HepG2 (cell line): ENCODE measurements at regions not wholly inside any gene's neighbourhood (a gene's known extent, or its start where the extent isn't known, plus 50 kb on each side); places are given as distances from the start of the nearest gene placed in this dataset.

Source experiments
- ATAC-seq: fragments of 200-7000 bp; cut with Tn5 transposase; 3 replicates; pipeline ENCODE4 v1.9.1; 2020; ENCODE audit warnings: mild to moderate bottlenecking, moderate library complexity
- BruUV-seq: library from RNA; stranded (reverse); fragments of 400-500 nt; replicated peaks from 2 replicates; lab custom pipeline; 2021; lab: Mats Ljungman, UMichigan
- CTCF ChIA-PET: fragments of 300-600 bp; formaldehyde crosslinking; extraction: SDS; loops from one replicate; lab custom pipeline; 2021; ENCODE audit warnings: low total read pairs, inconsistent platforms, low intra/inter-chr PET ratio; lab: Yijun Ruan, JAX
- POLR2A ChIA-PET: fragments of 350-600 bp; sonication (Branson Sonifier 250); formaldehyde crosslinking; loops from one replicate; lab custom pipeline; 2020; ENCODE audit warnings: antibody characterized with exemption, inconsistent platforms; lab: Yijun Ruan, JAX
- DNase-seq: peaks from one replicate; pipeline ENCODE4 v3.0.0-alpha.2; 2015; ENCODE audit warnings: low spot score
- FAIRE-seq: peaks from 3 replicates; lab custom pipeline; 2011; peaks lifted over from hg19 to GRCh38; lab: Jason Lieb, UNC
- H2AFZ ChIP-seq: one replicate; pipeline ENCODE4 v1.6.1; 2011; ENCODE audit warnings: low read length, inconsistent platforms
- H3K27ac ChIP-seq: fragments of 300-600 bp; 3 replicates; pipeline ENCODE4 v1.8.0; 2011; ENCODE audit warnings: mixed run types, mild to moderate bottlenecking, mixed read lengths, low read length, inconsistent platforms; ENCODE audit not compliant: insufficient read depth; ENCODE audit errors: extremely low read length
- H3K27me3 ChIP-seq, 2 experiments: fragments of 200-600 bp in 1 of 2; 2 replicates in 1 of 2; 3 replicates in 1 of 2; pipeline versions ENCODE4 v1.6.0 to v1.8.0; 2011; ENCODE audit warnings: low read length in 2 of 2, mild to moderate bottlenecking in 2 of 2, moderate library complexity in 2 of 2, inconsistent platforms in 1 of 2; ENCODE audit not compliant: insufficient read depth in 2 of 2, control insufficient read depth in 1 of 2
- H3K36me3 ChIP-seq, 2 experiments: fragments of 200-600 bp in 1 of 2; replicated peaks in 1 of 2; 2 replicates in 1 of 2; 3 replicates in 1 of 2; pipeline versions ENCODE4 v1.5.1 to v1.8.0; 2011; ENCODE audit warnings: low read length in 2 of 2, inconsistent platforms in 1 of 2; ENCODE audit not compliant: insufficient read depth in 2 of 2, control insufficient read depth in 1 of 2
- H3K4me1 ChIP-seq: 2 replicates; pipeline ENCODE4 v1.5.1; 2012; ENCODE audit warnings: low read length, inconsistent platforms; ENCODE audit not compliant: insufficient read depth
- H3K4me2 ChIP-seq: 2 replicates; pipeline ENCODE4 v1.6.0; 2011; ENCODE audit warnings: low read depth, low read length, inconsistent platforms
- H3K4me3 ChIP-seq, 3 experiments: fragments of 200-600 bp in 1 of 3; sonication (generic), shearing (Covaris generic) in 1 of 3; replicated peaks in 1 of 3; 2 replicates each; pipeline ENCODE4 v1.5.1; 2011 to 2016; ENCODE audit warnings: low read length in 3 of 3, inconsistent platforms in 2 of 3, low read depth in 2 of 3, mild to moderate bottlenecking in 2 of 3, control low read depth in 1 of 3, mixed read lengths in 1 of 3; ENCODE audit not compliant: insufficient read depth in 1 of 3
- H3K79me2 ChIP-seq: one replicate; pipeline ENCODE4 v1.6.1; 2011; ENCODE audit warnings: low read length, inconsistent platforms; ENCODE audit not compliant: insufficient read depth
- H3K9ac ChIP-seq: 2 replicates; pipeline ENCODE4 v1.6.0; 2011; ENCODE audit warnings: mild to moderate bottlenecking, low read depth, low read length, inconsistent platforms; ENCODE audit not compliant: insufficient read depth
- H3K9me3 ChIP-seq: 2 replicates; pipeline ENCODE4 v1.5.1; 2012; ENCODE audit warnings: mild to moderate bottlenecking, low read length
- H4K20me1 ChIP-seq: 2 replicates; pipeline ENCODE4 v1.6.0; 2011; ENCODE audit warnings: inconsistent platforms, mild to moderate bottlenecking, low read length, moderate library complexity; ENCODE audit not compliant: insufficient read depth
- ARID5B ChIP-seq: IDR thresholded peaks from 2 replicates; pipeline ENCODE4 v1.4.0; 2020; ENCODE audit warnings: mild to moderate bottlenecking, missing genetic modification reagents
- NFKBIZ ChIP-seq: IDR thresholded peaks from 2 replicates; pipeline ENCODE4 v1.6.1; 2018; ENCODE audit warnings: missing genetic modification reagents, missing compliant biosample characterization
- PLSCR1 ChIP-seq: sonication (generic); formaldehyde crosslinking; IDR thresholded peaks from 2 replicates; pipeline ENCODE4 v1.5.0; 2020; ENCODE audit warnings: missing genetic modification reagents, mild to moderate bottlenecking, borderline replicate concordance
- ZNF274 ChIP-seq: sonication (generic); formaldehyde crosslinking; IDR thresholded peaks from 2 replicates; pipeline ENCODE4 v1.5.1; 2020; ENCODE audit warnings: mild to moderate bottlenecking, missing genetic modification reagents
- ZNF629 ChIP-seq: sonication (generic); formaldehyde crosslinking; conservative IDR thresholded peaks from 2 replicates; pipeline ENCODE4 v1.5.0; 2020; ENCODE audit warnings: missing genetic modification reagents
- WGBS: methylation state at CpG from one replicate; pipeline ENCODE4 v1.1.6; 2017; ENCODE audit warnings: low lambda C conversion rate; 5-methylcytosine and 5-hydroxymethylcytosine counted together
- in situ Hi-C: cut with HindIII; loops from 2 replicates; pipeline ENCODE4 v1.10.0; 2017; ENCODE audit warnings: low pct_unique_long_range_greater_than_20kb; ENCODE audit not compliant: extremely low pct_ligation_motif_present
- intact Hi-C: fragments of 100-400 bp; cut with micrococcal nuclease; formaldehyde crosslinking; loops from one replicate; pipeline ENCODE4 v1.10.0; 2022; ENCODE audit not compliant: unreplicated experiment

GRCh38 chr18:35789543-35789942 is 182.9 kb upstream of the RMP24 start:
- Histone ChIP-seq H3K27ac (no peak overlapping the region), H3K4me1 (no peaks in the 10 kb centered on the region), H3K9ac (no peak overlapping the region), H3K27me3 (no peaks in the 10 kb centered on the region), H3K79me2 (no peaks in the 10 kb centered on the region), H4K20me1 (no peaks in the 10 kb centered on the region), H3K4me3 (no peak overlapping the region), H3K36me3 (no peaks in the 10 kb centered on the region), H3K9me3 (no peaks in the 10 kb centered on the region), H2AFZ (no peak overlapping the region), H3K4me2 (no peak overlapping the region)
- no peak for FAIRE-seq
- BruUV-seq = no TSS peak
- ATAC-seq = no peak
- WGBS = 87% methylated on average over 2 of the region's 2 CpGs
- intact Hi-C loops = no loop called here
- DNase-seq = no peak
- in situ Hi-C loops = no loop called here
- TF ChIP-seq ZNF274 (CRISPR knock-in tag) = no peak
- POLR2A ChIA-PET = no interaction called here
- CTCF ChIA-PET = no interaction called here

GRCh38 chr18:35797948-35798347 is 174.5 kb upstream of the RMP24 start:
- Histone ChIP-seq H3K9ac (no peak overlapping the region), H4K20me1 (no peaks in the 10 kb centered on the region), H3K4me1 (no peaks in the 10 kb centered on the region), H3K4me2 (no peak overlapping the region), H3K79me2 (no peaks in the 10 kb centered on the region), H3K4me3 (no peak overlapping the region), H2AFZ (no peak overlapping the region), H3K9me3 (no peaks in the 10 kb centered on the region), H3K27ac (no peak overlapping the region), H3K36me3 (no peaks in the 10 kb centered on the region), H3K27me3 (no peaks in the 10 kb centered on the region)
- WGBS = 0% methylated on average over 1 of the region's 1 CpG
- intact Hi-C loops (no loop called here), in situ Hi-C loops (no loop called here)
- DNase-seq = no peak
- BruUV-seq = no TSS peak
- ChIA-PET CTCF (no interaction called here), POLR2A (no interaction called here)
- no peak for ATAC-seq
- TF ChIP-seq NFKBIZ = no peak
- no peak for TF ChIP-seq ARID5B (CRISPR knock-in tag)
- no peak for TF ChIP-seq ZNF629 (CRISPR knock-in tag)
- no peak for TF ChIP-seq PLSCR1 (CRISPR knock-in tag)
- FAIRE-seq = no peak
